ENCODE measurements at regions not wholly inside any gene's neighbourhood (a gene's known extent, or its start where the extent isn't known, plus 50 kb on each side); places are given as distances from the start of the nearest gene placed in this dataset.
"Not testable (repeated sequence)": the region's sequence is repeated elsewhere in the genome, so short reads cannot be mapped to it uniquely, and the experiment has no call there.

GRCh38 chr20:30911832-30912660 is 345.4 kb upstream of the DEFB115 start:
- not testable (repeated sequence) for H3K9me2 ChIP-seq (replicated peaks; ENCODE audit: insufficient read depth, low read length); DNase-seq; H3K27me3 ChIP-seq (ENCODE audit: low read length); H3K79me2 ChIP-seq (ENCODE audit: low read length); H2AFZ ChIP-seq (ENCODE audit: low read length); H3K9me3 ChIP-seq (ENCODE audit: low read length); H3K9ac ChIP-seq (ENCODE audit: low read length); H3K4me3 ChIP-seq (ENCODE audit: low read length); H3K27ac ChIP-seq (ENCODE audit: low read length); H3K36me3 ChIP-seq (ENCODE audit: insufficient read depth, low read length); H4K20me1 ChIP-seq (ENCODE audit: insufficient read depth, low read depth, low read length); H3K4me2 ChIP-seq (ENCODE audit: low read depth, low read length, poor library complexity, severe bottlenecking); H3K4me1 ChIP-seq (ENCODE audit: low read length)

GRCh38 chr20:30912661-30913026 is 344.8 kb upstream of the DEFB115 start:
- not testable (repeated sequence) for H3K9ac ChIP-seq (ENCODE audit: low read length); H3K9me2 ChIP-seq (replicated peaks; ENCODE audit: insufficient read depth, low read length); H3K4me2 ChIP-seq (ENCODE audit: low read depth, low read length, poor library complexity, severe bottlenecking); H3K27me3 ChIP-seq (ENCODE audit: low read length); H2AFZ ChIP-seq (ENCODE audit: low read length); H3K36me3 ChIP-seq (ENCODE audit: insufficient read depth, low read length); H3K4me3 ChIP-seq (ENCODE audit: low read length); H3K4me1 ChIP-seq (ENCODE audit: low read length); H3K27ac ChIP-seq (ENCODE audit: low read length); DNase-seq; H4K20me1 ChIP-seq (ENCODE audit: insufficient read depth, low read depth, low read length); H3K79me2 ChIP-seq (ENCODE audit: low read length); H3K9me3 ChIP-seq (ENCODE audit: low read length)

- H3K36me3 ChIP-seq (ENCODE audit: insufficient read depth, low read length); H3K4me1 ChIP-seq (ENCODE audit: low read length); H3K27ac ChIP-seq (ENCODE audit: low read length); H3K9me2 ChIP-seq (replicated peaks; ENCODE audit: insufficient read depth, low read length); DNase-seq; H3K27me3 ChIP-seq (ENCODE audit: low read length); H3K79me2 ChIP-seq (ENCODE audit: low read length); H3K9ac ChIP-seq (ENCODE audit: low read length); H3K9me3 ChIP-seq (ENCODE audit: low read length); H3K4me2 ChIP-seq (ENCODE audit: low read depth, low read length, poor library complexity, severe bottlenecking); H4K20me1 ChIP-seq (ENCODE audit: insufficient read depth, low read depth, low read length); H2AFZ ChIP-seq (ENCODE audit: low read length); H3K4me3 ChIP-seq (ENCODE audit: low read length): not testable (repeated sequence)
Measured at GRCh38 chr20:30916404-30916803, 341.1 kb upstream of the DEFB115 start.

- no peak overlapping the region for H3K9ac ChIP-seq (ENCODE audit: low read length)
- H3K27ac ChIP-seq (ENCODE audit: low read length), result no peak overlapping the region
- no peaks in the 10 kb centered on the region for H4K20me1 ChIP-seq (ENCODE audit: insufficient read depth, low read depth, low read length)
- no peaks in the 10 kb centered on the region for H3K9me2 ChIP-seq (replicated peaks; ENCODE audit: insufficient read depth, low read length)
- H3K4me1 ChIP-seq (ENCODE audit: low read length), result no peaks in the 10 kb centered on the region
- H3K27me3 ChIP-seq (ENCODE audit: low read length), result no peaks in the 10 kb centered on the region
- no peaks in the 10 kb centered on the region for H3K79me2 ChIP-seq (ENCODE audit: low read length)
- no peak overlapping the region for H2AFZ ChIP-seq (ENCODE audit: low read length)
- no peak overlapping the region for H3K4me3 ChIP-seq (ENCODE audit: low read length)
- no peak overlapping the region for H3K4me2 ChIP-seq (ENCODE audit: low read depth, low read length, poor library complexity, severe bottlenecking)
- H3K9me3 ChIP-seq (ENCODE audit: low read length), result no peaks in the 10 kb centered on the region; the same call in 1 of the 2 replicates
- H3K36me3 ChIP-seq (ENCODE audit: insufficient read depth, low read length), result no peaks in the 10 kb centered on the region
- DNase-seq, result no peak
Measured at GRCh38 chr20:30919514-30920188, 337.8 kb upstream of the DEFB115 start.

- no peaks in the 10 kb centered on the region for H4K20me1 ChIP-seq (ENCODE audit: insufficient read depth, low read depth, low read length)
- no peaks in the 10 kb centered on the region for H3K4me1 ChIP-seq (ENCODE audit: low read length)
- H3K79me2 ChIP-seq (ENCODE audit: low read length), result no peaks in the 10 kb centered on the region
- DNase-seq, result no peak
- H3K9me3 ChIP-seq (ENCODE audit: low read length), result no peaks in the 10 kb centered on the region; the same call in 1 of the 2 replicates
- H2AFZ ChIP-seq (ENCODE audit: low read length), result no peak overlapping the region
- no peak overlapping the region for H3K4me3 ChIP-seq (ENCODE audit: low read length)
- no peaks in the 10 kb centered on the region for H3K27me3 ChIP-seq (ENCODE audit: low read length)
- no peaks in the 10 kb centered on the region for H3K9me2 ChIP-seq (replicated peaks; ENCODE audit: insufficient read depth, low read length)
- no peak overlapping the region for H3K27ac ChIP-seq (ENCODE audit: low read length)
- no peak overlapping the region for H3K9ac ChIP-seq (ENCODE audit: low read length)
- no peak overlapping the region for H3K4me2 ChIP-seq (ENCODE audit: low read depth, low read length, poor library complexity, severe bottlenecking)
- no peaks in the 10 kb centered on the region; the same call in 1 of the 2 replicates for H3K36me3 ChIP-seq (ENCODE audit: insufficient read depth, low read length)
Measured at GRCh38 chr20:30921286-30922071, 336.0 kb upstream of the DEFB115 start.

GRCh38 chr20:30922129-30922528 is 335.3 kb upstream of the DEFB115 start:
- no peaks in the 10 kb centered on the region for H3K9me2 ChIP-seq (replicated peaks; ENCODE audit: insufficient read depth, low read length)
- no peak for DNase-seq

GRCh38 chr20:30937790-30938189 is 319.7 kb upstream of the DEFB115 start:
- H3K4me2 ChIP-seq (ENCODE audit: low read depth, low read length, poor library complexity, severe bottlenecking), result no peak overlapping the region
- H3K36me3 ChIP-seq (ENCODE audit: insufficient read depth, low read length), result no peaks in the 10 kb centered on the region
- no peak overlapping the region for H3K4me3 ChIP-seq (ENCODE audit: low read length)
- no peaks in the 10 kb centered on the region for H3K79me2 ChIP-seq (ENCODE audit: low read length)
- H3K27ac ChIP-seq (ENCODE audit: low read length), result no peak overlapping the region
- no peak overlapping the region for H3K9ac ChIP-seq (ENCODE audit: low read length)
- H4K20me1 ChIP-seq (ENCODE audit: insufficient read depth, low read depth, low read length), result no peaks in the 10 kb centered on the region
- no peaks in the 10 kb centered on the region for H3K4me1 ChIP-seq (ENCODE audit: low read length)
- H2AFZ ChIP-seq (ENCODE audit: low read length), result no peak overlapping the region
- no peaks in the 10 kb centered on the region for H3K9me2 ChIP-seq (replicated peaks; ENCODE audit: insufficient read depth, low read length)
- H3K9me3 ChIP-seq (ENCODE audit: low read length), result peaks cover 2% of the 10 kb centered on the region; the same call in 1 of the 2 replicates
- no peak for DNase-seq
- H3K27me3 ChIP-seq (ENCODE audit: low read length), result no peaks in the 10 kb centered on the region

More at GRCh38 chr20:30922129-30922528, 335.3 kb upstream of the DEFB115 start:
- Histone ChIP-seq H3K79me2 (ENCODE audit: low read length) (no peaks in the 10 kb centered on the region), H3K4me1 (ENCODE audit: low read length) (no peaks in the 10 kb centered on the region), H3K36me3 (ENCODE audit: insufficient read depth, low read length) (no peaks in the 10 kb centered on the region; the same call in 1 of the 2 replicates), H3K9ac (ENCODE audit: low read length) (no peak overlapping the region), H3K27ac (ENCODE audit: low read length) (no peak overlapping the region), H3K4me3 (ENCODE audit: low read length) (no peak overlapping the region), H3K27me3 (ENCODE audit: low read length) (no peaks in the 10 kb centered on the region), H3K9me3 (ENCODE audit: low read length) (no peaks in the 10 kb centered on the region; the same call in 1 of the 2 replicates), H4K20me1 (ENCODE audit: insufficient read depth, low read depth, low read length) (no peaks in the 10 kb centered on the region), H3K4me2 (ENCODE audit: low read depth, low read length, poor library complexity, severe bottlenecking) (no peak overlapping the region), H2AFZ (ENCODE audit: low read length) (no peak overlapping the region)

GRCh38 chr20:30949761-30950160 is 307.7 kb upstream of the DEFB115 start:
- Histone ChIP-seq H3K4me3 (ENCODE audit: low read length) (no peak overlapping the region), H4K20me1 (ENCODE audit: insufficient read depth, low read depth, low read length) (no peaks in the 10 kb centered on the region), H3K9me3 (ENCODE audit: low read length) (no peaks in the 10 kb centered on the region), H3K27ac (ENCODE audit: low read length) (no peak overlapping the region), H3K9ac (ENCODE audit: low read length) (no peak overlapping the region), H3K9me2 (replicated peaks; ENCODE audit: insufficient read depth, low read length) (no peaks in the 10 kb centered on the region), H3K4me2 (ENCODE audit: low read depth, low read length, poor library complexity, severe bottlenecking) (no peak overlapping the region), H2AFZ (ENCODE audit: low read length) (no peak overlapping the region), H3K79me2 (ENCODE audit: low read length) (no peaks in the 10 kb centered on the region), H3K4me1 (ENCODE audit: low read length) (no peaks in the 10 kb centered on the region), H3K27me3 (ENCODE audit: low read length) (no peaks in the 10 kb centered on the region), H3K36me3 (ENCODE audit: insufficient read depth, low read length) (no peaks in the 10 kb centered on the region)
- DNase-seq, result no peak

Data from Karpas-422 (cell line).